Adrenal gland (tissue), 9 donors: ENCODE measurements at regions not wholly inside any gene's neighbourhood (a gene's known extent, or its start where the extent isn't known, plus 50 kb on each side); places are given as distances from the start of the nearest gene placed in this dataset.

Source experiments
- DNase-seq, 7 donors: peaks; one replicate each; pipeline ENCODE4 v3.0.0-alpha.2; 2019 to 2020
- H3K27ac ChIP-seq, 5 donors: fragments of 200-600 bp; sonication (generic) in 4 of 5; 1 replicate in 3 of 5; 2 replicates in 2 of 5; pipeline versions ENCODE4 v1.5.1 to v1.8.0; 2016 to 2020; ENCODE audit warnings: mild to moderate bottlenecking in 1 of 5
- H3K27me3 ChIP-seq: fragments of 200-600 bp; 2 replicates; pipeline ENCODE4 v1.8.0; 2021
- H3K36me3 ChIP-seq, 2 donors: fragments of 200-600 bp; replicated peaks in 1 of 2; 1 replicate in 1 of 2; 2 replicates in 1 of 2; pipeline versions ENCODE4 v1.5.1 to v1.8.0; 2018 to 2022
- H3K4me1 ChIP-seq, 2 donors: fragments of 200-600 bp; replicated peaks in 1 of 2; 1 replicate in 1 of 2; 2 replicates in 1 of 2; pipeline versions ENCODE4 v1.5.1 to v1.8.0; 2018 to 2021
- H3K4me3 ChIP-seq, 4 donors: fragments of 200-600 bp; sonication (generic) in 3 of 4; one replicate each; pipeline ENCODE4 v1.5.1; 2016 to 2018
- H3K9me3 ChIP-seq, 3 donors: fragments of 200-600 bp; sonication (generic) in 1 of 3; replicated peaks in 1 of 3; 1 replicate in 2 of 3; 2 replicates in 1 of 3; pipeline versions ENCODE4 v1.5.1 to v1.8.0; 2016 to 2021
- CTCF ChIP-seq, 6 experiments: fragments of 450-650 bp in 4 of 6; fragments of 200-600 bp in 2 of 6; sonication (generic) in 1 of 6; IDR thresholded peaks; 1 replicate in 5 of 6; 2 replicates in 1 of 6; pipeline versions ENCODE4 v1.5.1 to v1.8.0; 2016 to 2021; ENCODE audit warnings: antibody characterized with exemption in 6 of 6, mild to moderate bottlenecking in 2 of 6, moderate library complexity in 1 of 6
- POLR2A ChIP-seq, 2 donors: fragments of 450-650 bp; IDR thresholded peaks; one replicate each; pipeline ENCODE4 v1.6.1; 2017; ENCODE audit warnings: antibody characterized with exemption in 2 of 2, mild to moderate bottlenecking in 2 of 2, moderate library complexity in 1 of 2
- WGBS, 4 donors: extraction: QIAGEN DNeasy Blood & Tissue Kit in 2 of 4; methylation state at CpG; one replicate each; pipeline versions ENCODE4 v1.1.5 to v1.1.7; 2013 to 2017; 5-methylcytosine and 5-hydroxymethylcytosine counted together
- intact Hi-C, 2 donors: fragments of 100-400 bp; cut with DNase I; formaldehyde crosslinking; loops; one replicate each; pipeline versions ENCODE4 v1.14.1 to v1.15.0; 2022 to 2023
- donor health status: healthy with polysubstance abuse.
- donor health status: Bipolar disorder and iron deficiency.
- donor health status: DM: yes; HTN: yes; CAD: no.
- donor health status: DM: no; HTN: no; CAD: no.
- donor health status: DM: no; HTN: no; CAD: no.

GRCh38 chr18:55078303-55078932 is 119.2 kb upstream of the CCDC68 start:
- H3K9me3 ChIP-seq, result no peaks in the 10 kb centered on the region
- WGBS, 4 donors, result 35 to 46% (median 41%) methylated on average over 7 to 8 of the region's 8 CpGs
- no peaks in the 10 kb centered on the region for H3K4me1 ChIP-seq
- no peaks in the 10 kb centered on the region for H3K27me3 ChIP-seq
- intact Hi-C loops, result no loop called here
- peak overlapping the region in 1 of 5 donors; percentile 75 for H3K27ac ChIP-seq
- DNase-seq, result peak in 1 of 7 donors; percentile 17
- H3K36me3 ChIP-seq, result no peaks in the 10 kb centered on the region
- no peak overlapping the region for H3K4me3 ChIP-seq
- TF ChIP-seq CTCF (IDR thresholded peaks at IDR 0.05), result no peak
- TF ChIP-seq POLR2A (IDR thresholded peaks at IDR 0.05), result no peak

DNA sequence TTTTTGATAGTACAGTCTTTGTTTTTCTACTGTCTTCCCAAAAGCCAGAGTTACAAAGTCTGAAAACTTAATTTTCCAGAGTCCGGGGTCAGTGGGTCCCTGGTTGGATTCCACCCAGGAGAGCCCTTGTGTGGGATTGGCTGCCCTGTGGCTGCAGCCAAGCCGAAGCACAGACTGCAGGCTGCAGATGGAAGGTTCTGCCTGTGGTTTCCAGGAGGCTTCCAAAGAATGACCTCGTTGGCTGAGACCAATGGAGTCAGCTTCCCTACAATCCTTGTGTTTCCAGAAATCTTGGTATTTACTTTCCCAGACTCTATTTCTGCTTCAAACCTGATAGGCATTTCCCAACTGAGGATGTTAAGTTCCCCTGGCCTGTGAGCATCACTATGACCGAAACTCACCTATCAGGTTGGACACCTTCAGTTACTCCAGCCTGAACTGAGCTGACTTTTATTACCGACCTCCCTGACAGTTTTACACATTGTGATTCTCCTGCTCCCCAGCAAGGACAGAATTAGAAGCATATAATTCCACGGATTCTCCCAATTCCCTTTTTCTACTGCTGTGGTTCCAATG is 117.5 kb upstream of the CCDC68 start:
- no peaks in the 10 kb centered on the region for H3K27me3 ChIP-seq
- H3K4me3 ChIP-seq, result no peak overlapping the region
- no peak for TF ChIP-seq CTCF (IDR thresholded peaks at IDR 0.05)
- TF ChIP-seq POLR2A (IDR thresholded peaks at IDR 0.05), result no peak
- no peak for DNase-seq
- H3K27ac ChIP-seq, result no peak overlapping the region
- WGBS, 4 donors, result 78 to 89% (median 82%) methylated on average over 6 of the region's 6 CpGs
- no peaks in the 10 kb centered on the region for H3K4me1 ChIP-seq
- intact Hi-C loops, result no loop called here
- H3K36me3 ChIP-seq, result no peaks in the 10 kb centered on the region
- no peaks in the 10 kb centered on the region for H3K9me3 ChIP-seq

DNA sequence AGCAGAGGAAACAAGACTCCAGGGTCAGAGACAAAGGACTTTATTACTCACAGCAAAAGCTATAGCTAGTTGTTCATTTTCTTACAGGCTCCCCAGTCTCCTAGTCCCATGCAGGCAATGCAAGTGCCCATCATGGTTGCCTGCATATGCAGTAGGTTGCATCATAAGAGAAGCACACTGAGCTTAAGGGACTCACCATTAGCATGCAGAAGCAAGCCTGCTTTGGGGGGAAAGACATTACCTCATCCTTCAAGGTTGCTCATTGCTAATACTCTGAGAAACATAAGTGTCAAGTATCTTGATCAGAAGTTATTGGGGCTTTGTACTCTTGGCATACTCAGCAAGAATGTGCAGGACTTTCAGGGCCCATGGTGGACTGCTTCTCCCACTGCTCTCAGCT is 114.6 kb upstream of the CCDC68 start:
- Histone ChIP-seq H3K27ac (no peak overlapping the region), H3K4me3 (no peak overlapping the region), H3K27me3 (no peaks in the 10 kb centered on the region), H3K9me3 (no peaks in the 10 kb centered on the region), H3K4me1 (no peaks in the 10 kb centered on the region), H3K36me3 (no peaks in the 10 kb centered on the region)
- intact Hi-C loops, result no loop called here
- DNase-seq, result no peak
- no peak for TF ChIP-seq POLR2A (IDR thresholded peaks at IDR 0.05)
- TF ChIP-seq CTCF (IDR thresholded peaks at IDR 0.05), result no peak

DNA sequence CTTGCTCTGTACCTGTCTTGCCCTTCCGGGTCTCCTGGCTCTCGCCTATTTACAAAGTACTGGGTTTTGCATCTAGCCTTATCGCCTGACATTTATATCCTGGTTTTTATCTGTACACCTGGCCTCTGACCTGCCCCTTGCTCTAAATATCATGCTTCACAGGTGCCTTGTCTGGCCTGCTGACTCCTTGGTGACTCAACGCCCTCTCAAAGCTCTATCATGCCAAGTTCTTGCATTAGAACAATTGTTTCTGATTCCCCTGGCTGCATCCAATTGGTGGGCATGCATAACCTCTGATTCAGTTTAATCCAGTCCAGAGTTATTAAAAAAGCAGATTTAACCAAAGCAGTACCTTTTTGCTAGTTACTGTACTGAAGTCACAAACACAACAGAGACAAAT is 113.9 kb upstream of the CCDC68 start:
- intact Hi-C loops, result no loop called here
- H3K27me3 ChIP-seq, result no peaks in the 10 kb centered on the region
- H3K27ac ChIP-seq, result no peak overlapping the region
- H3K4me3 ChIP-seq, result no peak overlapping the region
- H3K9me3 ChIP-seq, result no peaks in the 10 kb centered on the region
- 86 to 89% (median 87%) methylated on average over 4 of the region's 4 CpGs for WGBS, 4 donors
- H3K36me3 ChIP-seq, result no peaks in the 10 kb centered on the region
- TF ChIP-seq POLR2A (IDR thresholded peaks at IDR 0.05) (no peak), CTCF (IDR thresholded peaks at IDR 0.05) (no peak)
- DNase-seq, result no peak
- H3K4me1 ChIP-seq, result no peaks in the 10 kb centered on the region
